ENCODE measurements at regions not wholly inside any gene's neighbourhood (a gene's known extent, or its start where the extent isn't known, plus 50 kb on each side); places are given as distances from the start of the nearest gene placed in this dataset.

- DNase-seq = no peak
Observed at GRCh38 chr20:4600308-4601014, 85.8 kb upstream of the PRNP start.

GRCh38 chr20:4597215-4597614 lies 89.0 kb upstream of the PRNP start:
- DNase-seq = no peak

GRCh38 chr20:4593149-4593525 lies 93.1 kb upstream of the PRNP start:
- no peak for DNase-seq

GRCh38 chr20:4592316-4593148 lies 93.7 kb upstream of the PRNP start:
- DNase-seq = peak; percentile 39

GRCh38 chr20:4591975-4592315 lies 94.3 kb upstream of the PRNP start:
- DNase-seq = no peak

- no peak for DNase-seq
Observed at GRCh38 chr20:4585758-4586157, 100.5 kb upstream of the PRNP start.

GRCh38 chr20:4585104-4585753 lies 101.0 kb upstream of the PRNP start:
- no peak for DNase-seq

GRCh38 chr20:4584510-4584909 lies 101.7 kb upstream of the PRNP start:
- DNase-seq = no peak

- no peak for DNase-seq
Observed at GRCh38 chr20:4581838-4582237, 104.4 kb upstream of the PRNP start.

GRCh38 chr20:4578375-4578774 lies 107.9 kb upstream of the PRNP start:
- DNase-seq = no peak

- no peak for DNase-seq
Observed at GRCh38 chr20:4574356-4574690, 111.9 kb upstream of the PRNP start.

GRCh38 chr20:4573564-4574355 lies 112.5 kb upstream of the PRNP start:
- no peak for DNase-seq

- no peak for DNase-seq
Observed at GRCh38 chr20:4571759-4572531, 114.3 kb upstream of the PRNP start.

GRCh38 chr20:4569865-4570264 lies 116.4 kb upstream of the PRNP start:
- DNase-seq = peak; percentile 78

GRCh38 chr20:4569092-4569491 lies 117.2 kb upstream of the PRNP start:
- DNase-seq = no peak

GRCh38 chr20:4568361-4568959 lies 117.8 kb upstream of the PRNP start:
- no peak for DNase-seq

GRCh38 chr20:4567170-4567569 lies 119.1 kb upstream of the PRNP start:
- DNase-seq = no peak

GRCh38 chr20:4563534-4563933 lies 122.7 kb upstream of the PRNP start:
- DNase-seq = no peak

- DNase-seq = no peak
Observed at GRCh38 chr20:4563031-4563430, 123.2 kb upstream of the PRNP start.

GRCh38 chr20:4560667-4561066 lies 125.6 kb upstream of the PRNP start:
- no peak for DNase-seq

GRCh38 chr20:4559906-4560305 lies 126.3 kb upstream of the PRNP start:
- DNase-seq = no peak

GRCh38 chr20:4559106-4559505 lies 127.2 kb upstream of the PRNP start:
- DNase-seq = no peak

Data from NCI-H2227 treated with DMSO at 0.1 percent for 48 hours (cell line).